Spinal cord (tissue), 9 donors: ENCODE measurements at regions not wholly inside any gene's neighbourhood (a gene's known extent, or its start where the extent isn't known, plus 50 kb on each side); places are given as distances from the start of the nearest gene placed in this dataset.

Experiments
- DNase-seq, 6 donors: peaks; one replicate each; pipeline versions ENCODE4 v3.0.0 to v3.0.0-alpha.2; 2013 to 2015; ENCODE audit warnings: low spot score in 6 of 6, low read depth in 4 of 6
- H3K27ac ChIP-seq: one replicate; pipeline ENCODE4 v1.5.1; 2013; ENCODE audit warnings: low read depth, low read length, control low read depth
- H3K27me3 ChIP-seq: one replicate; pipeline ENCODE4 v1.6.1; 2013; ENCODE audit warnings: low read length; ENCODE audit not compliant: control insufficient read depth, insufficient read depth
- H3K36me3 ChIP-seq: one replicate; pipeline ENCODE4 v1.6.1; 2013; ENCODE audit warnings: low read length; ENCODE audit not compliant: control insufficient read depth, insufficient read depth
- H3K4me1 ChIP-seq: one replicate; pipeline ENCODE4 v1.6.1; 2013; ENCODE audit warnings: low read length; ENCODE audit not compliant: control insufficient read depth, insufficient read depth
- H3K4me3 ChIP-seq: one replicate; pipeline ENCODE4 v1.5.1; 2013; ENCODE audit warnings: low read depth, low read length, control low read depth
- H3K9me3 ChIP-seq: one replicate; pipeline ENCODE4 v1.6.1; 2013; ENCODE audit warnings: low read length; ENCODE audit not compliant: control insufficient read depth, insufficient read depth
- WGBS: methylation state at CpG from one replicate; pipeline ENCODE4 v1.1.5; 2013; ENCODE audit warnings: missing lambda C conversion rate; ENCODE audit not compliant: insufficient coverage; 5-methylcytosine and 5-hydroxymethylcytosine counted together
- donor health status: healthy.

DNA sequence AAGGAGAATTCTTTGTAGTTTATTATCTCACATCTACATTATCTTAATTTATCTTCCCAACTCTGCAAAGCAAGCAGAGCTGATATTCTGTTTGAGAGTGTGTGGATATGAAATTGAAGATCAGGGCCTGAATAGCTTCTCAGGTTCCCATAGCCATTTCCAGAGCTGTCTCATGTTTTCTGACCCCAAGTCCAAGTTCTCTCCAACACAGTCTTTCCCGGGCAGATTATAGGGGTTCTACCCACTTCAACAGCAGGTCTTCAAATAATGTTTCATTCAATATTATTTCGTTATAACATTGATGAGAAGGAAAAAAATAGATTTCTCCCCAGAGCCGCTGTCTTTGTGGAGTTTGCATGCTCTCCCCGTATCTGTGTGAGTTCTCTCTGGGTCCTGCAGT is 234.9 kb downstream of the ENC1 start:
- Histone ChIP-seq H3K9me3 (no peaks in the 10 kb centered on the region), H3K36me3 (no peaks in the 10 kb centered on the region), H3K27ac (no peak overlapping the region), H3K4me1 (peaks cover 15% of the 10 kb centered on the region), H3K27me3 (no peaks in the 10 kb centered on the region), H3K4me3 (no peak overlapping the region)
- DNase-seq, result no peak
- no CpG with 5 or more reads among the region's 4 CpGs for WGBS

GRCh38 chr5:74404574-74405508 is 235.7 kb downstream of the ENC1 start:
- Histone ChIP-seq H3K27me3 (no peaks in the 10 kb centered on the region), H3K27ac (no peak overlapping the region), H3K36me3 (no peaks in the 10 kb centered on the region), H3K9me3 (no peaks in the 10 kb centered on the region), H3K4me1 (peaks cover 14% of the 10 kb centered on the region), H3K4me3 (no peak overlapping the region)
- WGBS, result no CpG with 5 or more reads among the region's 4 CpGs
- peak in 1 of 6 donors; percentile 49 for DNase-seq

DNA sequence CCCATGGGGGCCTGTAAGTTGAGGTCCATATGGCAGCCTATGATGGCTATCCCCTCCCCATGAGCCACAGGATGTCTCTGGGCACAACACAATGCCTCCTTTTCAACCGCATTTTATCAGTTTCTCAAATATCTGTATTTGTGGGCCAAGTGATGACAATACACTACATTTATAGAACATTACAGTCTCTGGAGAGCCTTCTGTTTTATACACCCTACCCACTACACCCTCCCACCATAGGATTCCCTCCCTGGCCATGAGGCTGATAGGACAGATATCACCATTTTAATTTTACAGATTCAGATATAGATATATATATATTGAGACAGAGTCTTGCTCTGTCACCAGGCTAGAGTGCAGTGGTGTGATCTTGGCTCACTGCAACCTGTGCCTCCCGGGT is 236.8 kb downstream of the ENC1 start:
- Histone ChIP-seq H3K4me1 (peaks cover 7% of the 10 kb centered on the region), H3K27me3 (no peaks in the 10 kb centered on the region), H3K4me3 (no peak overlapping the region), H3K36me3 (no peaks in the 10 kb centered on the region), H3K27ac (no peak overlapping the region), H3K9me3 (no peaks in the 10 kb centered on the region)
- DNase-seq, result no peak
- WGBS, result no CpG with 5 or more reads among the region's 2 CpGs

GRCh38 chr5:74402553-74402952 is 238.0 kb downstream of the ENC1 start:
- WGBS, result 38% methylated on average over 2 of the region's 4 CpGs
- Histone ChIP-seq H3K27me3 (no peaks in the 10 kb centered on the region), H3K4me3 (no peak overlapping the region), H3K9me3 (no peaks in the 10 kb centered on the region), H3K27ac (no peak overlapping the region), H3K4me1 (peaks cover 7% of the 10 kb centered on the region), H3K36me3 (no peaks in the 10 kb centered on the region)
- DNase-seq, result peak in 1 of 6 donors; percentile 55

GRCh38 chr5:74401946-74402320 is 238.6 kb downstream of the ENC1 start:
- no peak for DNase-seq
- Histone ChIP-seq H3K27ac (no peak overlapping the region), H3K4me3 (no peak overlapping the region), H3K27me3 (no peaks in the 10 kb centered on the region), H3K9me3 (no peaks in the 10 kb centered on the region), H3K4me1 (peaks cover 7% of the 10 kb centered on the region), H3K36me3 (no peaks in the 10 kb centered on the region)
- 89% methylated on average over 3 of the region's 3 CpGs for WGBS

- Histone ChIP-seq H3K9me3 (no peaks in the 10 kb centered on the region), H3K4me1 (peaks cover 7% of the 10 kb centered on the region), H3K27me3 (no peaks in the 10 kb centered on the region), H3K4me3 (no peak overlapping the region), H3K27ac (no peak overlapping the region), H3K36me3 (no peaks in the 10 kb centered on the region)
- peak in 1 of 6 donors; percentile 62 for DNase-seq
- WGBS, result 75% methylated on average over 2 of the region's 2 CpGs
Observed at GRCh38 chr5:74401281-74401945, 239.1 kb downstream of the ENC1 start.

DNA sequence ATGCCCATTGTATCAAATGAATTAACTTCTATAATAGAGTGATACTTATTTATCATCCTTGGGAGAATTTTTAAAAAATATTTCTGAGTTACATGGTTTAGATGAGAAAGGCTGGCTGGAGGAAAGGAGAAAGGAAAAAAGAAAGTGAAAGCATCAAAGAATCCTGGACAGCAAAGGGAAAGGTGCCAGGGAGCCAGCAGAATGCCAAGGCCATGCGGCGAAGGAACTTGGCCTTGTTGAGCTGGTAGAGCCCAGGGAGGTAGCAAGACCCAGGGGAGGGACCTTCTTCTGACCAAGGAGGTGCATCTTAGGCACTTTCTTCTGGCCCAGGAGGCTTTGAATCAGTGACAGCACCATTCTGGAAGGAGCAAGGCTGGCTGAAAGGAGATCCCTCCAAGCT is 240.5 kb downstream of the ENC1 start:
- Histone ChIP-seq H3K4me3 (no peak overlapping the region), H3K36me3 (no peaks in the 10 kb centered on the region), H3K27me3 (no peaks in the 10 kb centered on the region), H3K27ac (no peak overlapping the region), H3K4me1 (peaks cover 7% of the 10 kb centered on the region), H3K9me3 (no peaks in the 10 kb centered on the region)
- WGBS, result 78% methylated on average over 2 of the region's 2 CpGs
- DNase-seq, result no peak

DNA sequence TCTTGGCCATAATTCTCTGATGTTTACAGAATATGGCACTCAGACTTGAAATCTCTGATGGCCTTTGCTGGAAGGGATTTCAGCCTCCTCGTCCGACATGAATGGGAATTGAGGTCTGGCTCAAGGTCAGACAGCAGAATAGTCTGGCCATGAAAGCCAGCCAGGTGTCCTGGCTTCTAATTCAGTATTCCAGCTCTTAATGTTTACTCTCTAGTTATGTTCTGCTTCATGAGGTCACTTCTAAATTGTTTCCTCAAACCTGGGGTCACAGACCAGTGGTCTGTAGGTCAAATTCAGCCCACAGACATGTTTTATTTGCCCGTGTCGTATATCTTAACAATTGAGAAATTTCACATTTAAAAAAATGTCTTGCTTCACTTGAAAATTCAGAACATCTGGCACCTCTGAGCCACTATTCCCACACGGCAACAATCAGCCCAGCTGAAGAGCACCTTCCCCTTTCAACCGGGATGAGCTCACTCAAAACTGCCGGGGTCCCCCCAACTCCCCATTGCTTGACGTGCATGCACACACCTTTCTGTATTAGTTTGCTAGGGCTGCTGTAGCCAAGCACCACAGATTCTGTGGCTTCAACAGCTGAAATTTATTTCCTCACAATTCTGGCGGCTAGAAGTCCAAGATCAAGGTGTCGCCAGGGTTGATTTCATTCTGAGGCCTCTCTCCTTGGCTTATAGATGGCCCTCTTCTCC is 243.5 kb downstream of the ENC1 start:
- H3K36me3 ChIP-seq, result no peaks in the 10 kb centered on the region
- H3K27ac ChIP-seq, result no peak overlapping the region
- H3K9me3 ChIP-seq, result no peaks in the 10 kb centered on the region
- H3K27me3 ChIP-seq, result no peaks in the 10 kb centered on the region
- peaks cover 7% of the 10 kb centered on the region for H3K4me1 ChIP-seq
- DNase-seq, result no peak
- 79% methylated on average over 10 of the region's 10 CpGs for WGBS
- H3K4me3 ChIP-seq, result no peak overlapping the region

DNA sequence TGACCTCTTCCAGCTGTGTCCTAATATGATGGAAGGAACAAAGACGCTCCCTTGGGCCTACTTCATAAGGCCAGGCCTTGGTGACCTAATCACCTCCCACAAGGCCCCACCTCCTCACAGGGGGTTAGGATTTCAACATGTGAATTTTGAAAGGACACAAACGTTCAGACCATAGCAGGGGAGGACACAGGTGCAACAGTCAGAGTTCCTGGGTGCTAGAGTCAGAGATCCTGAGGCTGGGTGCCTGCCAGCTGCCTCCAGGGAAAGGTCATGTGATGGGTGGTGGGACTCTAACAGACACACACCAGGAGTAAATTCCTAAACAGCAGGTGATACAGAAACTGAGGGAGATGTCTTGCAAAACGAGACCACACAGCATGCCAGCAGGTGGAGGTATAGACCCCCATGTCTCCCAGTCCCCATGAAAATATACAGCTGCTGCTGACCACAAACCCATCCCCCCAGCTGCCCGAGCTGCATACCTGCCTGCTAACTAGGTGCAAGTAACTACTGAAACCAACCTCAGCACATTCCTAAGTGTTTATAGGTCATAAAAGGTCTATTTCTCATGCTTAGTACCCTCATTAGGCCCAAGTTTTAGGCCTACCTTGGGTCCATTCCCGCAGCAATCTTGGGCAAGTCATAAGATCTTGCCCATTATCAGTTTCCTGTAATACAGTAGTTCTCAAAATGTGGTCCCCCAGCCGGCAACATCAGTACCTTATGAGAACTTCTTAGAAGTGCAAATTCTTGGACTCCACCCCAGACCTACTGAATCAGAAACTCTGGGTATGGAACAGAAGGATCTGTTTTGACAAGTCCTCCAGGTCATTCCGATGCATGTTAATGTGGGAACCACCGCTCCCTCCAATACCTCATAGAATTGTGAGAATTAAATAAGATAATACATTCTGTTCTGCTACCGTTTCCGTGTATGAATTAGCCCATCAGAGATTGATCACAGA is 245.3 kb downstream of the ENC1 start:
- H3K36me3 ChIP-seq, result no peaks in the 10 kb centered on the region
- no peaks in the 10 kb centered on the region for H3K27me3 ChIP-seq
- DNase-seq, result no peak
- H3K4me1 ChIP-seq, result peaks cover 4% of the 10 kb centered on the region
- H3K9me3 ChIP-seq, result no peaks in the 10 kb centered on the region
- H3K4me3 ChIP-seq, result no peak overlapping the region
- no peak overlapping the region for H3K27ac ChIP-seq
- 50% methylated on average over 2 of the region's 10 CpGs for WGBS
